ENCODE measurements at regions not wholly inside any gene's neighbourhood (a gene's known extent, or its start where the extent isn't known, plus 50 kb on each side); places are given as distances from the start of the nearest gene placed in this dataset.
"Not testable (repeated sequence)": the region's sequence is repeated elsewhere in the genome, so short reads cannot be mapped to it uniquely, and the experiment has no call there.

GRCh38 chrY:26306046-26306445 lies 684.1 kb downstream of the CDY1 start:
- CTCF ChIA-PET; POLR2A ChIA-PET; ATAC-seq; H3K9me2 ChIP-seq (ENCODE audit: insufficient read depth); RAD21 ChIA-PET (ENCODE audit: low non-redundant PET in 1 of 2, low total read pairs in 2 of 2, uncharacterized antibody in 2 of 2, unreplicated experiment in 2 of 2); H3K9ac ChIP-seq (ENCODE audit: low read length); BruUV-seq (replicated peaks); H3K27me3 ChIP-seq (ENCODE audit: insufficient read depth, low read length); intact Hi-C loops (cut with micrococcal nuclease); H3K4me3 ChIP-seq (replicated peaks in 1 of 2; ENCODE audit: low read depth in 1 of 2, low read length in 2 of 2); H3K79me2 ChIP-seq (ENCODE audit: insufficient read depth, low read length); H3K36me3 ChIP-seq (ENCODE audit: control insufficient read depth in 1 of 2, insufficient read depth in 2 of 2, low read length in 2 of 2); DNase-seq (ENCODE audit: low read depth, low spot score); H3K4me1 ChIP-seq (ENCODE audit: control insufficient read depth in 1 of 2, insufficient read depth in 2 of 2, low read length in 2 of 2); H3K9me3 ChIP-seq (ENCODE audit: control insufficient read depth in 1 of 2, insufficient read depth in 1 of 2, low read depth in 1 of 2, low read length in 2 of 2); H3K27ac ChIP-seq (ENCODE audit: low read depth, low read length); H2AFZ ChIP-seq (ENCODE audit: low read depth, low read length, poor library complexity, severe bottlenecking); H3K4me2 ChIP-seq (ENCODE audit: low read length); H4K20me1 ChIP-seq (ENCODE audit: insufficient read depth): not testable (repeated sequence)

GRCh38 chrY:26306630-26307385 lies 684.9 kb downstream of the CDY1 start:
- H3K9me3 ChIP-seq (ENCODE audit: control insufficient read depth in 1 of 2, insufficient read depth in 1 of 2, low read depth in 1 of 2, low read length in 2 of 2); POLR2A ChIA-PET; H2AFZ ChIP-seq (ENCODE audit: low read depth, low read length, poor library complexity, severe bottlenecking); H3K4me3 ChIP-seq (replicated peaks in 1 of 2; ENCODE audit: low read depth in 1 of 2, low read length in 2 of 2); RAD21 ChIA-PET (ENCODE audit: low non-redundant PET in 1 of 2, low total read pairs in 2 of 2, uncharacterized antibody in 2 of 2, unreplicated experiment in 2 of 2); H3K27me3 ChIP-seq (ENCODE audit: insufficient read depth, low read length); H3K9ac ChIP-seq (ENCODE audit: low read length); ATAC-seq; BruUV-seq (replicated peaks); H4K20me1 ChIP-seq (ENCODE audit: insufficient read depth); H3K27ac ChIP-seq (ENCODE audit: low read depth, low read length); H3K79me2 ChIP-seq (ENCODE audit: insufficient read depth, low read length); H3K4me1 ChIP-seq (ENCODE audit: control insufficient read depth in 1 of 2, insufficient read depth in 2 of 2, low read length in 2 of 2); DNase-seq (ENCODE audit: low read depth, low spot score); intact Hi-C loops (cut with micrococcal nuclease); H3K36me3 ChIP-seq (ENCODE audit: control insufficient read depth in 1 of 2, insufficient read depth in 2 of 2, low read length in 2 of 2); H3K9me2 ChIP-seq (ENCODE audit: insufficient read depth); CTCF ChIA-PET; H3K4me2 ChIP-seq (ENCODE audit: low read length): not testable (repeated sequence)

- H3K36me3 ChIP-seq (ENCODE audit: control insufficient read depth in 1 of 2, insufficient read depth in 2 of 2, low read length in 2 of 2); H3K4me1 ChIP-seq (ENCODE audit: control insufficient read depth in 1 of 2, insufficient read depth in 2 of 2, low read length in 2 of 2); DNase-seq (ENCODE audit: low read depth, low spot score); BruUV-seq (replicated peaks); RAD21 ChIA-PET (ENCODE audit: low non-redundant PET in 1 of 2, low total read pairs in 2 of 2, uncharacterized antibody in 2 of 2, unreplicated experiment in 2 of 2); H4K20me1 ChIP-seq (ENCODE audit: insufficient read depth); H3K9me3 ChIP-seq (ENCODE audit: control insufficient read depth in 1 of 2, insufficient read depth in 1 of 2, low read depth in 1 of 2, low read length in 2 of 2); POLR2A ChIA-PET; H3K79me2 ChIP-seq (ENCODE audit: insufficient read depth, low read length); H3K27me3 ChIP-seq (ENCODE audit: insufficient read depth, low read length); intact Hi-C loops (cut with micrococcal nuclease); CTCF ChIA-PET; H2AFZ ChIP-seq (ENCODE audit: low read depth, low read length, poor library complexity, severe bottlenecking); H3K9ac ChIP-seq (ENCODE audit: low read length); H3K9me2 ChIP-seq (ENCODE audit: insufficient read depth); H3K27ac ChIP-seq (ENCODE audit: low read depth, low read length); ATAC-seq; H3K4me2 ChIP-seq (ENCODE audit: low read length); H3K4me3 ChIP-seq (replicated peaks in 1 of 2; ENCODE audit: low read depth in 1 of 2, low read length in 2 of 2): not testable (repeated sequence)
These were observed 686.4 kb downstream of the CDY1 start for GRCh38 chrY:26308308-26308707.
